Endothelial cell of umbilical vein (primary cell): ENCODE measurements at regions not wholly inside any gene's neighbourhood (a gene's known extent, or its start where the extent isn't known, plus 50 kb on each side); places are given as distances from the start of the nearest gene placed in this dataset.

Experiments
- BruUV-seq: library from RNA; stranded (reverse); fragments of 400-500 nt; replicated peaks from 2 replicates; lab custom pipeline; 2021; lab: Mats Ljungman, UMichigan
- CTCF ChIA-PET: fragments of 300-600, 350-600 bp; sonication (Branson Sonifier 250); formaldehyde crosslinking; loops from one replicate; lab custom pipeline; 2021; ENCODE audit warnings: antibody characterized with exemption, inconsistent platforms; lab: Charles Lee
- POLR2A ChIA-PET: fragments of 300-600, 350-600 bp; sonication (Branson Sonifier 250); formaldehyde crosslinking; loops from one replicate; lab custom pipeline; 2021; ENCODE audit warnings: antibody characterized with exemption, inconsistent platforms; lab: Charles Lee
- DNase-seq: peaks from one replicate; pipeline ENCODE4 v3.0.0-alpha.2; 2011; ENCODE audit warnings: low read depth, low spot score
- FAIRE-seq: peaks from 2 replicates; lab custom pipeline; 2011; peaks lifted over from hg19 to GRCh38; lab: Jason Lieb, UNC
- H2AFZ ChIP-seq: 2 replicates; pipeline ENCODE4 v1.6.0; 2012; ENCODE audit warnings: low read depth, low read length, control low read depth, inconsistent platforms
- H3K27ac ChIP-seq: 2 replicates; pipeline ENCODE4 v1.5.1; 2011; ENCODE audit warnings: low read depth, mild to moderate bottlenecking, control low read depth, low read length, moderate library complexity; ENCODE audit not compliant: insufficient read depth
- H3K27me3 ChIP-seq, 2 experiments: 2 replicates each; pipeline versions ENCODE4 v1.6.0 to v1.6.1; 2011; ENCODE audit warnings: low read length in 2 of 2, mixed read lengths in 1 of 2; ENCODE audit not compliant: control insufficient read depth in 2 of 2, insufficient read depth in 2 of 2
- H3K36me3 ChIP-seq, 2 experiments: 2 replicates in 1 of 2; 3 replicates in 1 of 2; pipeline ENCODE4 v1.5.1; 2011; ENCODE audit warnings: low read length in 2 of 2, mild to moderate bottlenecking in 1 of 2, moderate library complexity in 1 of 2; ENCODE audit not compliant: control insufficient read depth in 2 of 2, insufficient read depth in 2 of 2; ENCODE audit errors: extremely low read depth in 1 of 2
- H3K4me1 ChIP-seq: 3 replicates; pipeline ENCODE4 v1.5.1; 2011; ENCODE audit warnings: mild to moderate bottlenecking, low read length; ENCODE audit not compliant: control insufficient read depth, insufficient read depth; ENCODE audit errors: extremely low read depth
- H3K4me2 ChIP-seq: 2 replicates; pipeline ENCODE4 v1.6.1; 2011; ENCODE audit warnings: low read length, control low read depth, mixed read lengths; ENCODE audit not compliant: insufficient read depth
- H3K4me3 ChIP-seq, 3 experiments: fragments of 200-600 bp in 1 of 3; sonication (generic), shearing (Covaris generic) in 1 of 3; replicated peaks in 1 of 3; 2 replicates each; pipeline ENCODE4 v1.5.1; 2011 to 2016; ENCODE audit warnings: control low read depth in 3 of 3, low read length in 3 of 3, mild to moderate bottlenecking in 2 of 3, inconsistent platforms in 1 of 3, low read depth in 1 of 3, moderate library complexity in 1 of 3; ENCODE audit not compliant: insufficient read depth in 1 of 3
- H3K79me2 ChIP-seq: 2 replicates; pipeline ENCODE4 v1.6.0; 2012; ENCODE audit warnings: low read length, inconsistent platforms; ENCODE audit not compliant: control insufficient read depth, insufficient read depth
- H3K9ac ChIP-seq: replicated peaks from 2 replicates; pipeline ENCODE3; 2011; ENCODE audit warnings: low read length, control low read depth; ENCODE audit not compliant: insufficient read depth; ENCODE audit errors: extremely low read depth
- H3K9me1 ChIP-seq: replicated peaks from 3 replicates; pipeline ENCODE4 v1.6.0; 2011; ENCODE audit warnings: mild to moderate bottlenecking, low read length; ENCODE audit not compliant: control insufficient read depth, insufficient read depth; ENCODE audit errors: extremely low read depth
- H3K9me3 ChIP-seq: replicated peaks from 2 replicates; pipeline ENCODE4 v1.5.1; 2012; ENCODE audit warnings: low read length, inconsistent platforms; ENCODE audit not compliant: control insufficient read depth, insufficient read depth
- H4K20me1 ChIP-seq: replicated peaks from 2 replicates; pipeline ENCODE3; 2011; ENCODE audit warnings: mild to moderate bottlenecking, low read length; ENCODE audit not compliant: control insufficient read depth, insufficient read depth; ENCODE audit errors: extremely low read depth
- EZH2 ChIP-seq: IDR thresholded peaks from 2 replicates; pipeline ENCODE4 v1.6.1; 2012; ENCODE audit warnings: borderline replicate concordance, low read depth, mild to moderate bottlenecking, moderate library complexity, low read length, inconsistent platforms; ENCODE audit not compliant: severe bottlenecking
- FOS ChIP-seq: IDR thresholded peaks from 2 replicates; pipeline ENCODE4 v1.6.1; 2011; ENCODE audit warnings: mild to moderate bottlenecking, low read length, moderate library complexity, borderline replicate concordance; ENCODE audit not compliant: insufficient read depth
- GATA2 ChIP-seq: IDR thresholded peaks from 2 replicates; pipeline ENCODE4 v1.7.0; 2011; ENCODE audit warnings: low read depth, mild to moderate bottlenecking, moderate library complexity, mixed read lengths, low read length; ENCODE audit not compliant: insufficient read length, insufficient read depth
- JUN ChIP-seq: IDR thresholded peaks from 2 replicates; pipeline ENCODE4 v1.6.1; 2011; ENCODE audit warnings: borderline replicate concordance, low read depth; ENCODE audit not compliant: insufficient read length, insufficient read depth
- MYC ChIP-seq: IDR thresholded peaks from one replicate; pipeline ENCODE4 v1.6.1; 2011; ENCODE audit warnings: mild to moderate bottlenecking, low read depth, low read length
- POLR2A ChIP-seq: IDR thresholded peaks from 2 replicates; pipeline ENCODE4 v1.6.1; 2012; ENCODE audit warnings: low read depth, mild to moderate bottlenecking, control low read depth, low read length
- POLR2AphosphoS5 ChIP-seq: IDR thresholded peaks from 2 replicates; pipeline ENCODE4 v1.6.1; 2012; ENCODE audit warnings: low read depth, mild to moderate bottlenecking, control low read depth, low read length, moderate library complexity; ENCODE audit not compliant: insufficient read depth
- dilution Hi-C: fragments of 300-500 bp; cut with MboI; formaldehyde crosslinking; loops from one replicate; pipeline ENCODE4 v1.15.0; 2019; ENCODE audit warnings: low sequenced_read_pairs; ENCODE audit not compliant: extremely low pct_ligation_motif_present
- intact Hi-C: fragments of 100-400 bp; cut with micrococcal nuclease; formaldehyde crosslinking; loops from one replicate; pipeline ENCODE4 v1.10.0; 2022
- TF ChIP-seq, protein P1 (sequence below): IDR thresholded peaks from 2 replicates; pipeline ENCODE4 v1.6.1; 2011; ENCODE audit not compliant: insufficient read depth, insufficient read length
- TF ChIP-seq, protein P2 (sequence below), 2 donors: IDR thresholded peaks; 1 replicate in 1 of 2; 2 replicates in 1 of 2; pipeline ENCODE4 v1.5.1; 2011; ENCODE audit warnings: low read length in 2 of 2, mild to moderate bottlenecking in 2 of 2, moderate library complexity in 2 of 2, control low read depth in 1 of 2, inconsistent platforms in 1 of 2, low read depth in 1 of 2; ENCODE audit not compliant: insufficient read depth in 1 of 2; ENCODE audit errors: extremely low read depth in 1 of 2

DNA sequence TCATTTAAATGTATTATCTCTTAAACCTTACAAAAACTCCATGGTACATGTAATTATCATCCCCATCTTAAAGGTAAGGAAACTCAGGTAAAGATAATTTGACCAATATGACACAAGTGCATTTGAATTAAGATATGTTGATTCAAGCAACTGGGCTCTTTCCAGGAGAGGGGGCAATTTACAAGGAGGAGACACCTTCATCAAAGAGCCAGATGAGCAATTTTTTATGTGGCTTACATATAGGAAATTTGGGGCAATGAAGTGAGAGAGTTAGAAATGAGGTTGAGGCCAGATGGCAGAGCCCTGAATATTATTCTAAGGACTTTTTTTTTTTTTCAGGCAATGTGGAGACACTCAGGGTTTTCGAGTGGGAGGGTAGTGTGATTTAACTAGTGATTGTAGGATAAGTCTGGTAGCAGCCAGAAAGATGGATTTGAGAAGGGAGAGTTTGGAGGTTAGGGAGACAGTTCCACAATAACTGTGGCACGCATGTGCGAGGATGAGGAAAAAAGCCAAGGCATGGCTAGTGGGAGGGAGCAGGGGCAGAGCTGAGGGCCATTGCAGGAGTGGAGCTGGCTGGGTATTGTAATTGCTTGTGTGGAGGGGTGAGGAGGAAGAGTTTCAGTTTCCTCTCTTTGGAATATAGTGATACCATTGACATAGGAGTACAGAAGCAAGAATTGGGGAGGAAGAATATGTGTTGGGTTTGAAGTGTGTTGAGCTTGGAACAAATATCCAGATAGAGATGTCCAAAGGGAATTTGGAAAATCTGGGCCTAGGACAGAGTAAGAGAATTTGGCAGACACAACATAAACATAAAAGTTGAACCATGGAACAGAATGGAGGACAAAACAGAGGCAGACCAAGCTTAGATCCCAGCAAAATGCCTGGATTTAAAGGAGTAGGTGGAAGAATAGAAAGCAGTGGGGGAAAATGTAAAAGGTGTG, 72.0 kb downstream of the ACTBL2 start:
- intact Hi-C loops, result no loop called here
- Histone ChIP-seq H3K79me2 (no peaks in the 10 kb centered on the region), H3K4me1 (no peaks in the 10 kb centered on the region), H4K20me1 (no peaks in the 10 kb centered on the region), H3K9ac (no peak overlapping the region), H3K9me3 (no peaks in the 10 kb centered on the region), H3K36me3 (no peaks in the 10 kb centered on the region), H3K4me2 (no peak overlapping the region), H2AFZ (no peak overlapping the region), H3K27me3 (no peaks in the 10 kb centered on the region), H3K4me3 (no peak overlapping the region), H3K9me1 (no peaks in the 10 kb centered on the region), H3K27ac (no peak overlapping the region)
- ChIA-PET POLR2A (interaction anchor here (0.7 kb wide), 1 partner anchor 768 kb away, joined by 3 read pairs; no protein-coding TSS in a partner anchor), CTCF (interaction anchor here (0.9 to 1.5 kb wide), 4 partner anchors 12 to 88 kb away, joined by 3 read pairs; no protein-coding TSS in a partner anchor)
- BruUV-seq, result no TSS peak
- DNase-seq (no peak), FAIRE-seq (no peak)
- dilution Hi-C loops, result no loop called here
- no peak for TF ChIP-seq POLR2A
- no peak for TF ChIP-seq FOS
- no peak for TF ChIP-seq POLR2AphosphoS5
- TF ChIP-seq MYC, result no peak
- TF ChIP-seq EZH2, result no peak
- TF ChIP-seq JUN, result no peak
- no peak for TF ChIP-seq GATA2
- TF ChIP-seq, protein P1, sequence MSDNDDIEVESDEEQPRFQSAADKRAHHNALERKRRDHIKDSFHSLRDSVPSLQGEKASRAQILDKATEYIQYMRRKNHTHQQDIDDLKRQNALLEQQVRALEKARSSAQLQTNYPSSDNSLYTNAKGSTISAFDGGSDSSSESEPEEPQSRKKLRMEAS, result no peak
- TF ChIP-seq, protein P2, sequence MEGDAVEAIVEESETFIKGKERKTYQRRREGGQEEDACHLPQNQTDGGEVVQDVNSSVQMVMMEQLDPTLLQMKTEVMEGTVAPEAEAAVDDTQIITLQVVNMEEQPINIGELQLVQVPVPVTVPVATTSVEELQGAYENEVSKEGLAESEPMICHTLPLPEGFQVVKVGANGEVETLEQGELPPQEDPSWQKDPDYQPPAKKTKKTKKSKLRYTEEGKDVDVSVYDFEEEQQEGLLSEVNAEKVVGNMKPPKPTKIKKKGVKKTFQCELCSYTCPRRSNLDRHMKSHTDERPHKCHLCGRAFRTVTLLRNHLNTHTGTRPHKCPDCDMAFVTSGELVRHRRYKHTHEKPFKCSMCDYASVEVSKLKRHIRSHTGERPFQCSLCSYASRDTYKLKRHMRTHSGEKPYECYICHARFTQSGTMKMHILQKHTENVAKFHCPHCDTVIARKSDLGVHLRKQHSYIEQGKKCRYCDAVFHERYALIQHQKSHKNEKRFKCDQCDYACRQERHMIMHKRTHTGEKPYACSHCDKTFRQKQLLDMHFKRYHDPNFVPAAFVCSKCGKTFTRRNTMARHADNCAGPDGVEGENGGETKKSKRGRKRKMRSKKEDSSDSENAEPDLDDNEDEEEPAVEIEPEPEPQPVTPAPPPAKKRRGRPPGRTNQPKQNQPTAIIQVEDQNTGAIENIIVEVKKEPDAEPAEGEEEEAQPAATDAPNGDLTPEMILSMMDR (IDR thresholded peaks at IDR 0.05; ENCODE audit: extremely low read depth in 1 of 2, insufficient read depth in 1 of 2, low read depth in 1 of 2, low read length in 2 of 2), result no peak
